Stimulated activated CD4-positive, alpha-beta T cell treated with anti-CD3 and anti-CD28 coated beads, TNF-alpha, amount 100 ng/mL, for 48 hours (primary cell): ENCODE measurements at regions not wholly inside any gene's neighbourhood (a gene's known extent, or its start where the extent isn't known, plus 50 kb on each side); places are given as distances from the start of the nearest gene placed in this dataset.
"Not testable (repeated sequence)": the region's sequence is repeated elsewhere in the genome, so short reads cannot be mapped to it uniquely, and the experiment has no call there.

Experiments used
- DNase-seq, 3 donors: peaks; one replicate each; pipeline ENCODE4 v3.0.0-alpha.2; 2020; ENCODE audit warnings: low read depth in 3 of 3

DNA sequence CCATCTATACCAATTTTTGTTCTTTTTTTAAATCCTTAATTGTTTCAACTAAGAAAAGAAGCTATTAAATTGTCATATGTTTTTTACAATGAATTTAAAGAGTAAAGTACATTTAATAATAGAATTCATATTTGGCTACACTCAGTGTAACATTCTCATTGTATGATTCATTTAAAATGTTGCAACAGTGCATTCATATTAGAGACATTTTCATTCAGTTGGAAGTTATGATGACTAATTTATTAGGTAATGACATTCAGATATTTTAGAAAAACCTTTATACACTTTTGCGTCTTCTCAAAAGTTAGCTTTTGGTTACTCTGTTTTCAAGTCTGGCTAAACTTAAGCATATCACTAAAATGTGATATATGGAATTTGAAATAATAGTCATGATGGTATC is 887.5 kb upstream of the NRXN1 start:
- no peak for DNase-seq

DNA sequence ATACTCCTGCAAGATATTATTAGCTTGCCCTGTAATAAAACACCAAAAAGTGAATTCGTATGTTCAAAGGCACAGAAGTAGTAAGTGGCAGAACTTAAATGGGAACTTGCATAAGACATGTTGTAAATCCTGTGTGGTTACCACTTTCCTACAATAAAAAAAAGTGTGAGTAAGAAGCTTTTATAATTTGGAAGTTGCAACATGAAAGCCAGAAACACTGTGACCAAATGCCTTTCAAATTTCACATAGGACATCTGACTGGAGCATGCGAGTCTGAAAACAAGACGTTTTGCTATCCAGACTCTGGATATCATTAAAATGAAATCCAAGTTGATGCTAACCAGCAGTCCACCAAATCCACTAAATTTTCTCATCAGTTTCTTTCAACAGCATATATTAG is 886.2 kb upstream of the NRXN1 start:
- DNase-seq, result no peak

DNA sequence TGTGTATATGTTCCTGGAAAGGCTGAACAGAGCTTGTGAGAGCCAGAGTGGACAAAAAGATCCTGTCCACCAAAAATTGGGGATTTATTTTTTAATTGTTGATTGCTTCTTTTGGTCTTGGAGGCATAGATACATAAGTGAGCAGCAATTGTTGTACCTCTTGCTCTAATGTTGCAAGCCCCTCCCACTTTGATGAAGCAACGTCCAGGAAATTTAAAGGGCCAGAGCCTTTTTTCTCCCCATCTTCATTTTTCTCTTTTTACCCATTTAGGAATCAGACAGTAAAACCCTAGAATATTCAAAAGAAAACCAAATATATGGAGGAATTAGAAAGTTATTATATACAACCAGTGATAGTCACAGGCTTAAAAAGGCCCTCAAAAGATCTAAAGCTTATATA is 871.8 kb upstream of the NRXN1 start:
- DNase-seq, result no peak

DNA sequence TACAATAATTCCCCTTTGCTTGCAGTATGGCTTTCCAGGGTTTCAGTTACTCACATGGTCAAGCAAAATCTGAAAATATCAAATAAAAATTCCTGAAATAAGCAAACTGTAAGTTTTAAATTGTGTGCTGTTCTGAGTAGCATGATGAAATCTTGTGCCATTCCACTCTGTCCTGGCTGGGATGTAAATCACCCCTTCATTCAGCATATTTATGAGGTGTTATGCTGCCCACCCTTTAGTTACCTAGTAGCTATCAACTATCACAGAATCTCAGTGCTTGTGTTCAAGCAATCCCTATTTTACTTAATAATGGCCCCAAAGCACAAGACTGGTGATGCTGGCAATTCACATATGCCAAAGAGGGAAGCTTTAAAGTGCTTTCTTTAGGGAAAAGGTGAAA is 867.7 kb upstream of the NRXN1 start:
- DNase-seq, result no peak

DNA sequence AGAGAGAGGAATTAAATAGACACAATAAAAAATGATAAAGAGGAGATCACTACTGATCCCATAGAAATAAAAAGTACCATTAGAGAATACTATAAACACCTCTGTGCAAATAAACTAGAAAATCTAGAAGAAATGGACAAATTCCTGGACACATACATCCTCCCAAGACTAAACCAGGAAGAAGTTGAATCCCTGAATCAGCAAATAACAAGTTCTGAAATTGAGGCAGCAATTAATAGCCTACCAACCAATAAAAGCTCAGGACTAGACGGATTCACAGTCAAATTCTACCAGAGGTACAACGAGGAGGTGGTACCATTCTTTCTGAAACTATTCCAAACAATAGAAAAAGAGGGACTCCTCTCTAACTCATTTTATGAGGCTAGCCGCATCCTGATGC is 862.7 kb upstream of the NRXN1 start:
- DNase-seq, result not testable (repeated sequence)

DNA sequence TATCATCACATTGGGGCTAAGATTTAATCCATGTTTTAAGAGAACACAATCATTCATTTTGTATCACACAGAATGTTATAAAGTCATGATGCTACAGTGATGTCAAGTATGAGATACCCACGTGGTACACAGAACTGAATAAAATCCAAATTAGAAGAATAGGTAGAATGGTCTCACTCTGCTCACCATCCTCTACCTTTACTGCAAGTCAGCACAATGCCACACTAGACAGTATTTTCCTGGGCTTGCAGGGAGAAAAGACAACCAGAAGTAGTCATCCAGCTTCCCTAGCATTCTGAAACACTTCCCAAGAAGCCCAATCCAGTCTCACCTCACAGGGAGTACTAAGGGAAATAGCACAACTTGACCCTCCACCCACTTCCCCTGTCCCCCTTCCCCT is 856.2 kb upstream of the NRXN1 start:
- DNase-seq, result no peak

DNA sequence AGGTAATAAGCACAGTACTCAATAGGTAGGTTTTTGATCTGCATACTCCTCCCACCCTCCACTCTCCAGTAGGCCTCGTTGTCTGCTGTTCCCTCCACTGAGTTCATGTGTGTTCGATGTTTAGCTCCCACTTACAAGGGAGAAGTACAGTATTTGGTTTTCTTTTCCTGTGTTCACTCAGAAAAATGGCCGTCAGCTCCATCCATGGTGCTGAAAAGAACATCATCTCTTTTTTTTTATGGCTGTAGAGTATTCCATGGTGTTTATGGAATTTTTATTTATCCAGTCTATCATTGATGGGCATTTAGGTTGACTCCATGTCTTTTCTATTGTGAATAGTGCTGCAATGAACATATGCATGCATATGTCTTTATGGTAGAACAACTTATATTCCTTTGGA is 849.7 kb upstream of the NRXN1 start:
- no peak for DNase-seq

DNA sequence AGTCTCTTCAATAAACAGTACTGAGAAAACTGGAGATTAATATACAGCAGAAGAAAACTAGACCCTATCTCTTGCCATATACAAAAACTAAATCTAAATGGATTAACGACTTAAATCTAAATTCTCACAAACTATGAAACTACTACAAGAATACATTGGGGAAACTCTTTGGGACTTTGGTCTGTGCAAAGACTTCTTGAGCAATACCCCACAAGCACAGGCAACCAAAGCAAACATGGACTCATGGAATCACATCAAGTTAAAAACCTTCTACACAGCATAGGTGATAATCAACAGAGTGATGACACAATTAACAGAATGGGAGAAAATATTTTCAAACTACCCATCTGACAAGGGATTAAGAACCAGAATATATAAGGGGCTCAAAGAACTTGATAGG is 848.2 kb upstream of the NRXN1 start:
- no peak for DNase-seq

DNA sequence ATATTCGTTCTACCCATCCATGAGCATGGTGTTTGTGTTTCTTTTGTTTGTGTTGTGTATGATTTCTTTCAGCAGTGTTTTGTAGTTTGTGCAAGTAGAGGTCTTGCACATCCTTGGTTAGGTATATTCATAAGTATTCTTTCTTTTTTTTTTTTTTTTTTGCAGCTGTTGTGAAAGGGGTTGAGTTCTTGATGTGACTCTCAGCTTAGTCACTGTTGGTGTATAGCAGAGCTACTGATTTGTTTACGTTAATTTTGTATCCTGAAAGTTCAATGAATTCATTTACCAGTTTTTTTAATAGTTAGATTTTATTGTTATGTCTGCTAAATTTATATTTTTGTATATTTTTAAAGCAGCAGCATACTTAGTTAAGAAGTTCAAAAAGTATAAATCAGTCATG is 834.4 kb upstream of the NRXN1 start:
- DNase-seq, result no peak

DNA sequence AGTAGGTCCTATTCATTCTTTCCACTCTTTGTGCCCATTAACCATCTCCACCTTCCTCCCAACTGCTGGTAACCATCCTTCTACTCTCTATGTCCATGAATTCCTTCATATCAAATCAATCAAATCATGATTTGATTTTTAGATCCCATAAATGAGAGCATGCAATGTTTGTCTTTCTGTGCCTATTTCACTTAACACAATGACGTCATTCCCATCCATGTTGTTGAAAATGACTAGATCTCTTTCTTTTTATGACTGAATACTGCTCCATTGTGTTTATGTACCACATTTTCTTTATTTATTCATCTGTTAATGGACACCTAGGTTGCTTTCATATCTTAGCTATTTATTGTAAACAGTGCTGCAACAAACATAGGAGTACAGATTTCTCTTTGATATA is 827.3 kb upstream of the NRXN1 start:
- no peak for DNase-seq

DNA sequence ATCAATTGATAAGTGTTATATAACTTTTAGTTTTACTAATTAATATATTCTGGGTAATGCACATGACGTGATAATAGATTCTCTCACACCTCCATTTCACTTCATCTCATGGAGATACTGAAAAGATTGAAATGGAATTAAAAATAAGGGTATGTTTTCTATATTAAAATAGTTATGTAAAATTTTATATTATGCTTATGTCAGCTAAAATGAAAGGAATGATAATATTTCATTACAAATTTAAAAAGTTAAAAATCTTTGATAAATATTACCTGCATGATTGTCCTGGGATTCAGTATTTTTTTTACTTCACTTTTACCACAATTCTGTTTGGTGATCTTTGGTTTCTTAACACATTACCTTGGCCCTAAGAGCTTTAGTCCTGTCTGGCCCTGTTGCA is 823.8 kb upstream of the NRXN1 start:
- no peak for DNase-seq

DNA sequence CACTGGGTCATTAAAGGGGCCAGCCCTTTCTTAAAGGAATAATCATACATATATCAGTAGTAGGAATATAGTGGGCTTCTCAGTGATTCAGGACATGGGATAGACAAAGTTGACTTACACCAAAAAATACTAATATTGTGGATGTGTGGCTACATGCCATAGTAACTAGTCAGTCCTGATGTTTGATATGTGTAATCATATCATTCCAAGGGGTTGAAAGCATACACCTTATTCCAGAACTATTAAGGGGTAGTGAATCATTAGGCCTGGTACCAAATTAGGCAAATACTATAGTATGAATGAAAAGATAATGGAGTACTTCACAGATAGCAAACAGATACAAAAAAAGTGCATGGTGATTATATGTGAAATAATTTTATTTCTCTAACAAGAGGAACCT is 814.9 kb upstream of the NRXN1 start:
- DNase-seq, result no peak

DNA sequence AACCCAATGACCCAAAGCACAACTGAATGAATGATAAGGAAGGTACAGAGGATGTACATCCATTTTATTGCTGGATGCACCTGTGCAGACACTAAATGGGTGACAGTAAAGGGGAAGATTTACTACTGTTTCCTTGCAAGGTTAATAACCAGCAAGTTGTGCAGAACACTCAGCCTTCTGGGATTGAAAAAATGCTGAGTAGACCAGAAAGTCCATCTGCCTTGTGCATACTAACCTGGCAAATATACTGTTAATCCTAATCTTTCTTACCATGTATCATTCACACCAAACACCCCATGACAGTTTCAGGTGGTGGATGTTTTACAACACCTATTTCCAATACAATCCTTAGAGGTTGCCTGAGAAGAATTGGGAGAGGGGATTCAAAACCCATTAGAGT is 814.1 kb upstream of the NRXN1 start:
- DNase-seq, result no peak

DNA sequence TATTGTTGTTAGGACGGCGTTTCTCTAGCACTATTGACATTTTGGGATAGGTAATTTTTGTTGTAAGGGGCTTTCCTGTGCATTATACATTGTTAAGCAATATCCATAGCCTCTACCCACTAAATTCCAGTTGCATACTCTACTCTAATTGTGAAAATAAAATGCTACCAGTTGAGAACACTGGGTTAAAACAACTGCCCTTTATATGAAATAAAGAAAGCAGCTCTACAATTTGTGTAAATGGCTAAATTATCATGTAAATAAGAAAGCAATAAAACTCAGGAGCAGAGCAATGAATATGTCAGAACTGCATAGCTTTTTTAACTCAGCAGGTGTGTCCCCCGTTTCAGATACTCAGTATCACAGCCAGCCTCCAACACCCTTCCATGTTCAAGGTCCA is 812.7 kb upstream of the NRXN1 start:
- no peak for DNase-seq

DNA sequence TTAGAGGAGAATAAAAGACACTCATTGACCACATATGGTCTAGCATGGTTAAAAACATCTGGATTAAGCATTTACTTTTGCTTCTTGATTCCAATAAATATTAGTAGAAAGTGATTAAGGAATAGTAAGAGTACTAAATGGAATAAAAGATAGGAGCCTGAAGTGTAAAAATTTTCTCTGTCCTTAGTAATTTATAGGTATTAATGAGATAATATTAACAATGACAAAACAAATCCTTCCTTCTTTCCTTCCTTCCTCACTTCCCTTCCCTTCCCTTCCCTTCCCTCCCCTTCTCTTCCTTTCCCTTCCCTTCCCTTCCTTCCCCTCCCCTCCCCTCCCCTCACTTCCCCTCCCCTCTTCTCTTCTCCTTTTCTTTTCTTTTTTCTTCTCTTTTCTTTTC is 797.5 kb upstream of the NRXN1 start:
- no peak for DNase-seq

DNA sequence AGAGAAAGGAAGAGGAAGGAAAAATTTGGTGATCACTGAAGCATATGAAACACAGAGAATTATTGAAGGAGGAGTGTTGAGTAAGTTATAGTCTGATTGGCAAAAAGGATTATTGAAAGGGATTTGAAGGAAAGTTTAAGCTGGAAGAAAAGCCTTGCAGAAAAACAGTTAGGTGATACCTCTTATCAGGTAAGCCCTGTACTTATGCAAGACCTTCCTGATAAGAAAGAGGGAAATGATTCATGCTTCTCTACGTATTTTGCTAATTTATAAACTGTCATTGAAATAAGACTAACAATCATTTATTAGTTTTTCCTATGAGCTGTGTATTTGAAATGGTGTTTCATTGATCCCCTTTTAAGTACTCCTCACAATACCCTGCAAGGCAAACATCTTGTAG is 793.9 kb upstream of the NRXN1 start:
- DNase-seq, result no peak

DNA sequence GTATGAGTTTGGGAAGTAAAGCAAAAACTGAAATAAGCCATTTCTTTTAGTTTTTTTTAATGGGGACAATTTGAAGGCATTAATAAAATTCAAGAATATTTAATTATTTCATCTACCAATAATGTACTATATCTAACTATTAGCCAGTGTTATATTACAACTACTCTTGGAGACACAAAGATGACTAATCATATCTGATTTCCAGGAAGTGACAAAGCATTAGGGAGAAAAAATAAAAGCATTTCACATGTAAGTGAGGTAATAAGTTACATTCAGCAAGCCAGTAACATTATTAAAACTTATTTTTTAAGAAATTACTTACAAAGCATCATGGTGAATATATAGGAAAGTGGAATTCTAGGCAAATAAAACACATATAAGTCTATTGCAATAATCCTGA is 781.3 kb upstream of the NRXN1 start:
- no peak for DNase-seq

DNA sequence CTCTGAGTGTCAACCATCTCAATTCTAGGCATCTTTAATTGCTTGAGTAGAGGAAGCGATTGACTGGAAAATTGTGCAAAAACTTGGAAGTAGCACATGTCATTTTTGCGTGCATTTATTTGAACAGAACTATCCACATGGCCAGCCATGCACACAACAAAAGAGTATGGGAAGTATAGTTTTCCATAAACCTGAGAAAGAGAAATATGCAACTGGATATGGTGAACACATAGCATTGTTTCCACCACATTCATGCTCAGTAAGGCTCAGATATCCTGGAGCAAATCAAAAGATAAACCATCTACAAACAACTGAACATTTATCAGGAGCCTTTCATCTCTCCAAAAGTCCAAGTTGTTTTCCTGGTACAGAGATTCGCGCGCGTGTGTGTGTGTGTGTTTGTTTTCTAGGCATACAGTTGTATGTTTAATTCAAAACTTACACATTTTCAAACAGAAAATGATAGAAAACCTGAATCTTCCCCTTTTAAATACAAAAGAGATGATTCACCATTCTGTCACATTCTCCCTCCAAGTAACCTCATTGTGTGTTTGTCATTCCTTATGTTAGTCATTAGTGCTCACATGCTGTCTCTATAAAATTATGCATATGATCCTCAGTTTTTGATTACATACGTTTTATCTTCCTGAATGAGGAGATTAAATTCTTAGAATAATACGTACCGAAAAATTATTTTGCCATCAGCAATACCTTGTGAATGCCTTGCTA is 780.4 kb upstream of the NRXN1 start:
- no peak for DNase-seq

DNA sequence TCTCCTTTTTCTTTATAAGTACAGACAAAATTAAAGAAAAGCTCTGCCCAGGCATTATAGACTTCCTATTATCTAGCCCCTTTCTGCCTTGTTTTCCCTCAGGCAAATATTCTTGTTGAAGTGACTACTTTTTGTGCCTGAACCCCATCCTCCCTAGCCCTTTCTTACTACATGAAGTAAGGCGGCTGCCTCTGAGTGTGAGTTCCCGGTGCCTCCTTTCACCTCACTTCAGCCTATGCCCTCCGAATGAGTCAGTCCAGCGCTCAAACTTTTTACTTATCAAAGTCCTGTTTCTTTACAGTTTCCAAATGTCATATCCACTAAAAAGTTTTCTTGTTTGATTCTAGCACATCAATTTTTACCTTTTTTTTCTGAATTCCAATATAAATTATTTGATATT is 778.3 kb upstream of the NRXN1 start:
- no peak for DNase-seq

DNA sequence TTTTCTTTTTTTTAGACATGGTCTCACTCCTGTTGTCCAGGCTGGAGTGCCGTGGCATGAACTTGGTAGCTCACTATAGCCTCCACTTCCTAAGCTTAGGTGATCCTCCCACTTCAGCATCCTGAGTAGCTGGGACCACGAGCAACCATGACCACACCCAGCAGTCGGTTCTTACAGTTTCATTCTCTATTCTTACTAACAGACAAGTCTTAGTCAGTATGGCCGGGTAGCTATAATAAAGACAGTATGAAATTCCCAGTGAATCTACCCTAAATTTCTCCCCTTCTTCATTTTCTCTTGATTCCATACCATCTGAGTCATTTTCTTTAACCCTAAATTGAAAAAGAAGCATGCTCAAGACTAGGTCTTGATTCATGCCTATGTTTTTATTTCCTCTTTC is 775.3 kb upstream of the NRXN1 start:
- no peak for DNase-seq

DNA sequence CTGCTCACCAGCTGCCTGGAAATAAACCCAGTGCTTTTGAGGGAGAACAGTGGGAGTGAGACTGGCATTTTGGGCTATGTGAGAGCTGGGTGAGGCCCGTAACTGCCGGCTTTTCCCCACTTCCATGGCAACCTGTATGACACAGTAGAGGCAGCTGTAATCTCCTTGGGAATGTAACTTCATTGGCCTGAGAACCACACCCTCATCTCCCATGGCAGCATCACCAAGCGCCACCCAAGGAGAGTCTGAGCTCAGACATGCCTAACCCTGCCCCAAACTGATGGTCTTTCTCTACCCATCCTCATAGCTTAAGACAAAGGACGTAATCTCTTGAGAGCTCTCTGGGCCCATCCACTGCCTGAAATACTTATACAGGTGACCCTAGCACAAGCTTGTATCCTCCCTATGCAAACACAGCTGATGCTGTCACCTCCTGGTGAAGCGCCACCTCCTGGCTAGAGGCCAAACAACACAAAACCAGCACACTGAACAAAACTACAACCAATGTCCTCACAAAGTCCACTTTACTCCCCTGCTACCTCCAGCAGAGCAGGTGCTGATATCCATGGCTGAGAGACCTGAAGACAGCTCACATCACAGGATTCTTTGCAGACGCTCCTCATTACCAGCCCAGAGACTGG is 763.4 kb upstream of the NRXN1 start:
- DNase-seq, result no peak

DNA sequence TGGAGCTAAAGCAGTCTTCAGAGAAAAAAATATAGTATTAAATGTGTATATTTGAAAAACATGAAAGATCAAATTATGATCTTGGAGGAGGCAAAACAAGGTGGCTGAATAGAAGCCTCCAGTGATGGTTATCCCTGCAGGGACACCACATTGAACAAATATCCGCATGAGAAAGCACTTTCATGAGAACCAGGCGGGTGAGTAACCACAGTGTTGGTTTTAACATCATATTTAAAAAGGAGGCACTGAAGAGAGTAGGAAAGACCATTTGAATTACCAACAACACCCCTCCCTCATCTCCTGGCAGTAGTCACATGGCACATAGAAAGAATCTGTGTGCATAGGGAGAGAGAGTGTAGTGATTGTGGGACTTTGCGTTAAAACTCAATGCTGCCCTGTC is 759.6 kb upstream of the NRXN1 start:
- no peak for DNase-seq

DNA sequence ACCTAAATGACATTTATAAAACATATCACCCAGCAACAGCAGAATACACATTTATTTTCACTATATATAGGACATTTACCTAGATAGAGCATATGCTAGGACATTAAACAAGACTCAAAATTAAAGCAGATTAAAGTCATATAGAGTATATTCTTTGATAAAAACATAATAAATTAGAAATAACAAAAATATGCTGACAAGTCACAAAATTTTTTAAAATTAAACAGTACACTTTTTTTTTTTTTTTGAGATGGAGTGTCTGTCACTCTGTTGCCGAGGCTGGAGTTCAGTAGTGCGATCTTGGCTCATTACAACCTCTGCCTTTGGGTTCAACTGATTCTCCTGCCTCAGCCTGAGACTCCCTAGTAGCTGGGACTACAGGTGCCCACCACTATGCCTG is 758.9 kb upstream of the NRXN1 start:
- DNase-seq, result no peak

DNA sequence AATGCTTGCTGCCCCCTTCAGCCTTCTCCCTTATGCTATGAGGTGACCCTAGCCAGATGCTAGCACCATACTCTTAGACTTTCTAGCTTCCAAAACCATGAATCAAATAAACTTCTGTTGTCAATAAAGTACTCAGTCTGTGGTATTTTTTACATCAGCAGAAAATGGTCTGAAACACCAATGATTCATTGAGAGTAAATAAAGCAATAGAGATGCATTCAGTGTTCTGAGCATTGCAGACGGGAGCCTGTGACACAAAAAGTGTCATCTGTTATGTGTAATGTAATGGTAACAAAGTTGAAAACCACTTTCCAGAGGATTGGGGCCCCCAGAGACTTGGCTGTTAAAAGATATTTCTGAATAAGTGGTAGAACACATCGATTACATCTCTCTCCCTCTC is 758.0 kb upstream of the NRXN1 start:
- DNase-seq, result no peak
